ENCODE measurements at regions not wholly inside any gene's neighbourhood (a gene's known extent, or its start where the extent isn't known, plus 50 kb on each side); places are given as distances from the start of the nearest gene placed in this dataset.

DNA sequence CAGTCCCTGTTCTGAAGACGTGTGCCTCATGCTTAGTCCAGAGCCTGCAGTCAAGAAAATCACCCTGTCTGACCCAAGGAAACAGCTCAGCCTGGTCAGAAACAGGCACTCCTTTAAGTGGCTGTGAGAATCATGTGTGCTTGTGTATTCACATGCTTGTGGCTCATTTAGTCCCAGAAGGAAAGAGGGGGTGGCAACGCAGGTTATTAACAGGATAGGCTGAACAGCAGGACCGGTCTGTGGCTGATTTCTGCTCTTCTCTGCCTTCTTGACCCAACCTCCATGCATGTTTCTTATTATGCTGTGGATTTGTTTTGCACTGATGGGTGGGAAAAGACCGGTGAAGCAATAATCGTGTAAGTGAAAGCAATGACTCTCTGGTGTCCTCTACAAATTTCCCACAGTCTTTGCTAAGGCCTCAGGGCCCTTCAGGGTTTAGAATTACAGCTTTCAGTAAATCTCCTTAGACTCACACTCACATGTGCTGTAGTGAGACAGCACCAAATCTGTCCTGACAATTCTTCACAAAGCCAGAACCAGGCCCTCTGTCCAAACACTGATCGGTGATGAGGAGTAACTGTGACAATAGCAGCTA is 288.1 kb downstream of the ETS1 start:
- no peak for DNase-seq

DNA sequence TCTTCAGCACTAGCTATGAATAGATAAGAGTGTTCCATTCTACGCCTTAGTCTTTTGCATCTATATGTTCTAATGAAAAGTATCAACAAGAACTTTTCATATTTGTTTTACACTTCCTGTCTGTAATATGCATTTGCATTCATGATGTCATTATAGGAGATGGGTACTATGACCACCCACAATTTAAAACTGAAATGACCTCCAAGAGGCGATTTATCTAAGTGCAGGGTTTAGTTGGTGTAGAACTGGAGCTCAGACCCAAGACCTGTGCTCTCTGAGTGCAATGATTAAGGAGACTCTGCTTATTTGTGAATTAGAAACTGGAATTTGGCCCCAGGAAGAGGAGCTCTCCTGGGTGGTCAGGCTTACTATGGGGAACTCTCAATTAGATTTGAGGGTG is 289.1 kb downstream of the ETS1 start:
- no peak for DNase-seq

DNA sequence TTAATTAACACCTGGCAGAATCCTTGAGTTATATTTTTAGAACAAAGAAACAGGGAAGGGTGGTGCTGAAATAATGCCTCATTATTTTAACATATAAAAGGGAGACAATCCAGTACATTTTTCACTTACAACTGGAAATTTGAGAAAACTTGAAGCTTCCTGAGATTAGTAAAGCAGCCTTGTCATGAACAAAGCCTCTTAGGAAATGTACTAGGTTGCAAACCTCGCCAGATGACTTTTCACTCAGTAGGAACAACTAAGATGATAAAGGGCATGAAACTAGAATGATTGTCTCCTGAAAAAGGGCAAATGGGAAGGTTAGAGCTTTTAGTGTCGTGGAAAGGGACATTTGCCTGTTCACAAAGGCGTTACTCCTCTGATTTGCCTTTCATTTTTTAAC is 289.6 kb downstream of the ETS1 start:
- no peak for DNase-seq

DNA sequence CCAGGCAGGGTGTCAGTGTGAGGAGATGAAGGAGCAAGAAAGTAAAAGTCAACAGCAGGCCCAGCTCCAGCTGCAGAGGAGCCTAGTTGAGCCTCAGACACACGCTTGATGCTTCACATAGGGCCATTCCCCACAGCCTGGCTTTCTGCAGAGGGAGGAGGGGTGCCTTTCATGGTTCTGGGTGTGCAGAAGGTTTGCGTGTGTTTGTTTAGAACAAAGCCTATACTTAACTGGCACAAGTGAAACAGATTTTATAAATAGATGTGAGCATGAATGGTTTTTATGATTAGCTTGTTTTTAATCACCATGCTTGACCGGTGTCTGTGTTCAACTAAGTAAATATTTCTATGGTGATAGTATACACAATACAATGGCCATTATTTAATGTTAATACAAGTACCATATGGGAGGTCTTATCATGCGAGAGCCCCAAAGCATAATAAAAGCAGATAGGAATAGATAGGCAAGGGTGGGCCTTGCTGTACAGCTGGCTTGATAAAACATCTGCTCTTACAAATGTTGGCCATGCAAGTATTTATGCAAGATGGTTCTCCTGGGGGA is 290.2 kb downstream of the ETS1 start:
- no peak for DNase-seq

DNA sequence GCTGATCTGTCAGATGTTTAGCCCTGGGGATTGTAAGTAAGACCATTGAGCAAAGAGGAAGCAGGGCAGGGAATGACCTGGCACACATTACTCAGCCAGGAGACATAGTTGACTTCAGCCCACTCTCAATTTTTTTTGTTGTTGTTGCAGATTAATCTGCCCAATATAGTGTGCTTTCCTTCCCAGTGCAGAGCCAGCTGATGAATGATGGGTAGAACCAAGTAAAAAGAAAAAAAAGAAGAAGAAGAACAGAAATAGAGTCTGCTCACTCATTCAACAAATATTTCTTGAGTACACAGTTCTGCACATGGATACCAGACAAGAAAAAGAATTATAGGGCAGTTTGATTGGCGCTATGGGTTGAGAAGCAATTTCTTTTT is 292.7 kb downstream of the ETS1 start:
- no peak for DNase-seq

DNA sequence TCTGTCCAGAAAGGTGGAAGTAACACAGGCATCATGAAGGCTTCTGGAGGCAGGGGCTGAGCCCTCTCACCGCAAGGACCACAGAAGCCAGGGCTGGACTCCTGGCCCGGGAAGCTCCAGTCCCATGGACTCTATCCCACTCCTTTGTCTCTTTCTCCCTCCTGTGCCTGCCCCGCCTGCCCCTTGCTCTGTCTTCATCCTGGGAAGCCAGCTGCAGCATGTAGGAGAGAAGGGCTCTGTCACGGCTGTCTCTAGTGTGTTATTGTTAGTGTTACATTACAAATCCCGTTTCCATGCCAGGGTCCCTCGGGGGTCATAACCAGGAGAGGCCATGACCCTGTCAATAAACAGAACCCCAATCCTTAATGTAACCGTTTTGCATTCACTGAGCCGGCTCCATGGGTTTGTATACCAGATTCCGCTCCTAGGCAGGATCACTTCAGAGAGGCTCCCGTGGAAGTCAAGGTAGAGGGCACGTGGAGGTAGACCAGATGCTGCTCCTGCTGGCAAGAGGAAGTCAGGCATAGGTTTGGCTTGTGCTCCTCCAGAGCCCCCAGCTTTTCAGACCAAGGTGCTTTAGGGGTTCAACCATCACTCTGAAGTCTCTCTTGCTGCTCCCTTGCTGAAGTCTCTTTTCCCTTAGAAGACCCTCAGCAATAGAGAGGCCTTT is 293.2 kb downstream of the ETS1 start:
- DNase-seq = no peak

DNA sequence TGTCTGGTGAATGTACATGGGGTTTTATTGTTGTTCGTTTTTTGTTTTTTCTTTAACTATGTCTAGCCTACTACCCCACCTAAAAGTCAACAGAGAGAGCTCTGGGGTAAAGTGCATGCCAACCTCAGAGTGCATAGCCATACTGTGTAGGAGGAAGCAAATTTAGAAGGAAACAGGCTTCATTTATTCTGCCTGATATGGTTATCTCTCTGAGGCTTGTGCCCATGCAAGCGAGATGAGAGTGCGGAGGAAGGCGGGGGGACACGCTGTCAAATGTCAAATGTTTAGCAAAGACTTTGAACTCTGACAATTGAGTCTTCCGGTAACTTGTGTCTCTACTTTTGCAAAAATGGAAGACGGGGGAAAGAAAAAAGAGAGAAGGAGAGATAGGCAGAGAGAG is 295.5 kb downstream of the ETS1 start:
- no peak for DNase-seq

DNA sequence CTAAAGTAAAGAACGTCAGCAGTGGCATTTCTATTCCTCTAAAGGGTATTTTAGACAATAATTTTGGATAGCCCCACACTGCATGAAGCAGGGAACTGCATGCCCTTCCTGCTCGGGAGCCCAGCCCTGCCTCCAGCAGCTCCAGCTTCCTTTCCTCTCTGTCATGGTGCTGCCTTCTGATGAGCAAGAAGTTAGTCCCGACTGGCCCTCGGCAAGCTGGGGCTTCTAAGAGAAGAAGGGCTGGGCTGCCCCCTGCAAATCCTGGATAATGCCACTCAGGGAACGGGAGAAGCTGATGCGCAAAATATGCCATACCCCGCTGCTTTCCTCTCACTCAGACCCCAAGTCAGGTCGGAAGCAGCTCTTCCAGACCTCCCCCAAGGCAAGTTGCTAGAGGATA is 296.4 kb downstream of the ETS1 start:
- DNase-seq = no peak

DNA sequence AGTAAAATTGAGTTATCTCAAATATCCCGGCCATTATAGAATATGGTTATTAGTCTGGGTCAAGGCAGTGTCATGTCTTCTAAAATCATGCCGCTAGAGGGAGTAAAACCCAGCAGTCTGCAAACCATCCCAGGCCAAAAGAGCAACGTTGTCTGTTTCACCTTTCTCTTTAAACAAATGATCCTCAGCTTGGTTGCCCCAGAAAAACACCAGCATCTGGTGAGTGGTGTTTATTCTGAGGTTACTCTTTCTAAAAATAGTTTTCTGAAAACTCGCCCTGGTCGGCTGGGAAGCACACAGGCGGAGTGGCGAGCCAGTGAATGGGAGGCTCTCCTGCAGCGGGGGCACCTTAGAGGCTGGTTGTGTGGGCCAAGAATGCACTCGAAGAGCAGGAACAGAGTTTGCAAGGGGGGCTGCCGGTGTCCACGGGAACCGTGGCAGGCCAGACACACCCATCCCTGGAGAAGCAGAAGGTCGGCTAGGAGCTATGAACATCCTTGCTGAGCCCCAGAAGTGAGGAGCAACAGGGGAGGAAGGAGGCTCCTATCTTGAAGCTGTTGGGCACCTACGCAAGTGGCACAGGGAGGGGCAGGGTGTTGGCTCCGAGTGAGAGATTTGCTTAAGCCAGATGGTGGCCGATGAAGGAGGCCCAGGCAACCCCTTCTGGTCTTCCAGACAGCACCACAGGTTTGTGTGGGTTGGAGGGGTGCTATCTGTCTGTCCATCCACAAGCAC is 297.1 kb downstream of the ETS1 start:
- DNase-seq = peak; percentile 72

DNA sequence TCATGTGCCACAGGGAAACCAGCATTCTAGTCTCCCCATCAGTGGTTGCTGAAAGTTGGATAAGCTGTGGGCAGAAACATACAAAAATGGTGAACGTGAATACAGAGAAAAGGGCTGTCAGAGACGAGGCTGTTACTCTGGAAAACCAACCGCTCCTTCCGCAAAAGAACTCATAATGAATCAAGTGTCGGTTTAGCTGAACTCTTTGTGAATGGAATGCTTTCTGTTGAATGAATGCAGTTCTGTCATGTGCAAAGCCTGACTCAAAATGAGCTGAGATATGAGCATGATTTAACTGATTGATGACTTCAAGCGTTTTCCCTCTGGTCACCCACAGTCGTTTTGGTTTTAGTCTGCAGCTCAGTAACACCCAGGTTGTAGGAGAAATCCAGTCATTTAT is 298.3 kb downstream of the ETS1 start:
- no peak for DNase-seq

DNA sequence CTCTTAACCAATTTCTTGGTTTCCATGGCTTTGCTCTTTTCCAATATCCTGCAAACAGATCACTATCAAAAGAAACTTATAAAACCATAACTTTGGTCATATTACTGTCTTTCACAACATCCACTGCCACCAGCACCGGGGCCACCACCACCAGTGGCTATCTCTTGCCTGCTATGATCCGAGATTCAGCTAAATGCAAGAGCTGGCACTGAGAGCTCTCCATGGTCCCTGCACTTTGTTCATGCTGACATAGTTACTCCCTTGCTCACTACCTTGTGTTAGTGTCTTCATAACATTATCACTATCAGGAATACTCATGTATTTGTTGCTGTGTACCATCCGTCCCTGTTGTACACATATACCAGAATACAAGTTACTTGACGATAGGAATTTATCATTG is 299.0 kb downstream of the ETS1 start:
- no peak for DNase-seq

DNA sequence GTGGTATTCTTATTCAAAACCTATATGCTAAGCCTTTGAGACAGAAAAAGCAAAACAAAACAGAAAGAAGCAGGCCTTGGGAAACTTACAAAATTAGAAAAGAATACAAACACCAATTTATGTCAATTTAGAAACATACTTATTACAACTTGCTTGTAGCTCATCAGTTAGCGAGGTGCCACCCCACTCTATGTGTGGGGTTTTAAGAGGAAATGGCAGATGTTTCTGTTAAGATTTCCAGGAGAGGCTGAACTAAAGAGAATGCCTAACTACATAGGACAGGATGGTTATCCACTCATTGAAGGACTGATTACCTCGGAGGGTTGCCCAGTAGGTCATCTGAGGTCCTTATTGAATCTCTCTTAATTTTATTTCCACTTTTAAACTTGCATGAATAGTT is 302.0 kb downstream of the ETS1 start:
- no peak for DNase-seq

DNA sequence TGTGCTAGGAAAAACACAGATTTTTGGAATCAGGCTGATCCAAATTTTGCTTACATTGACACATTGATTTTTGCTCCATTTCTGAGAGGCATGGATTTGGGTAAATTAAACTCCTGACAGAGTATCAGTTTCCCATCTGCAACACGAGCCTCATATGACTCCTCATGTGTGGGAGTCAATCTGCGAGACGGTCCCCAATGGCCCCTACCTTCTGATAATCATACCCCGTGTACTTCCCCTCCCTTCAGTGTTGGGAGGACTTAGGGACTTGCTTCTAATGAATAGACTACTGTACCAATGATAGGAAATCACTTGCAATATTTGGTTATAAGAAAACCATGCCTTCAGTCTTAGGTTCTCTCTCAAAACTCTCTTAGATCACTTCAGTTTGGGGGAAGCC is 302.7 kb downstream of the ETS1 start:
- no peak for DNase-seq

DNA sequence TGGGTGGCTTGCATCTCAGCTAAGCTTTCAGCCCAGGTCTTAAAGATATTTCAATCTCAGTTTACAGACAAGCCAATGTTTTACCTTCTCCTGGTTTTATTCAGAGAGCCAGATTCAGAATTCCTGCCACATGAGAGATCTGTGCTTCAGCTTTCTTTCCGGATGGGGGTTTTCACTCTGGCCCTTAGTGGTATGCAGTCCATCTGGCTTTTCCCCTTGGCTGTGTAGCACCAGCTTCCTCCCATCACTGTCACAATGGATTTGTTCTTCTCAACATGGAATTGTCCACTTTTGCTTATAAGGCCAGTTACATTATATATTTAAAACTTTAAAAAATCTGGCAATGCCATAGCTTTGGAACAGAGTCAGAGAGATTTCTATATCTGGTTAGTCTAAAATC is 303.9 kb downstream of the ETS1 start:
- DNase-seq = no peak

DNA sequence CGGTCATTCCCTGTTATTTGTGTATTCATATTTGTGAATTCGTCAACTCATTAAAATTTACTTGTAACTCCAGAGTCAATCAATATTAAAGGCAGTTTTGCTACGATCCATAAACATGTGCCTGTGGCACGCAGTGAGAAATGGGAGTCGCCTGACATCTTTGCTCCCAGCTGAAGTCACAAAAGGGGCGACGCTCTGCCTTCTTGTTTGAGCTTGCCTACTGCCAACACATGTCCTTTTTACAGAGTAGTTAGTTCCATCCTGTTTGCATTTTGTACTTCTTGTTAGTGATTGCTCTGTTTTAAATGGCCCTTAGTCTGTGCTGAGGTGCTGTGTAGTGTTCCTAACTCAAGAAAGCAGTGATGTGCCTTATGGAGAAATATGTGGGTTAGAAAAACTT is 305.3 kb downstream of the ETS1 start:
- no peak for DNase-seq

DNA sequence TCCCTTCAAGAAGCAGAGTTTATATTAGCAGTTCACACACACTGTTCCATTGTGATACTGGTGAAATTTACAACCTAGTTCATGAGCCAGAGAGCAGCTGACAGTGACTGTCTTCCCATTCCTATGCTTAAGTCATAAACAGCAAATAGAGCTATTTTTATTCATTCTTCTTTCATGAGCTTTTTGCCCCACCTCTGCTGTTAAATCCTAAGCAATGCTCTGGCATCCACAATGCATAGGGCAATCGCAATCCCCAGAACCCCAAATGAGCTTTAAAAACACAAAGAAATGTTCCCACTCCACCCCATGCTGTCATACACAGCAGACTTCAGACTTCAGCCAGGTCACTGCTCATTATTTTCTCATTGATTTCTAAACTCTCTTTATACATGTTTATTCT is 307.5 kb downstream of the ETS1 start:
- no peak for DNase-seq

DNA sequence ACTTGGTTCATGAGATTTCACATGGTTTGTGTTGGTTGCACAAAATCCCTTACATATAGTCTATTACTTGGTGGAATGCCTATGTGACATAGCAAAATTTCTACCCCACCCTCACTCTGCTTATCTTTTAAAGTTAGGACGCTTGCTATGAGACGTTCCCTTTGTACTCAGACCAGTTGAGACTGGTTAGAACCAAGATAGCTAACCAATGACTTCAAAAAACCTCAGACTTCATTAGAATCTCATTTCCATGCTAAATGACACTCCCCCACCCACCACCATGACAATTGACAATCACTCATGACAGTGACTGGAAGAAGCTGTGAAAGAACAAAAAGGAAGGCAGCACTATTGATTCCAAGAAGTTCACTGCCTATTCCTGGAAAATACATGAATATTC is 313.6 kb downstream of the ETS1 start:
- DNase-seq = peak; percentile 26

DNA sequence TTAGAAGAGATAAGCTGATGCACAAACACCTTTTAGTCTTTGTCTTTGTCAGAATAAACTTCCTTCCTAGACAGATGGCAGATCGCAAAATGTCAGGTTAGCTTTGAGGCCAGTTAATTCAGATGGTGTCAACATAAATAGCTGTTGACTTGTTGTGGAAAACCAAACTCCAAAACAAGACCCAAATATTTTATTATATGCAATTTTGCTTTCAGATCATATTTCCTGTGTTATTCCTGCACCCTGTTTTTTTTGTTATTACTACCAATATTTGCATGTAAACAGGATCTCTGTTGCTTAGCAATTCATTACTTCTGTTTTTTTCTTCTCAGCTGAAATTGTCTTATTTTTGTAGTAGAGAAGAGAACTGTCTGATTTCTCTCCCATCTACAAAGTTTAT is 316.0 kb downstream of the ETS1 start:
- DNase-seq = no peak

DNA sequence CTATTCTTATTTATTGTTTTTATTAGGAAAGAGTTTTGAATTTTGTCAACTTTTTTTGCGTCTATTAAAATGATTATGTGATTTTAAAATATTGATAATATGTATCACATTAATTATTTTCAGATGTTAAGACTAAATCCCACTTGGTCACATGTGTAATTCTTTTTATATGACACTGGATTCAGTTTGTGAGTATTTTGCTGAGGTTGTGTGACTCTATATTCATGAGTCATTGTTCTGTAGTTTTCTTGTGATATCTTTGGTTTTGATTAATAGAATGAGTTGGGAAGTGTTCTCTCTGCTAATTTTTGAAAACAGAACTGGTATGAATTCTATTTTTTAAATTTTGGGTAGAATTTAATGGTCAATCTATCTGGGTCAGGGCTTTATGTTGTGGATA is 317.9 kb downstream of the ETS1 start:
- no peak for DNase-seq

DNA sequence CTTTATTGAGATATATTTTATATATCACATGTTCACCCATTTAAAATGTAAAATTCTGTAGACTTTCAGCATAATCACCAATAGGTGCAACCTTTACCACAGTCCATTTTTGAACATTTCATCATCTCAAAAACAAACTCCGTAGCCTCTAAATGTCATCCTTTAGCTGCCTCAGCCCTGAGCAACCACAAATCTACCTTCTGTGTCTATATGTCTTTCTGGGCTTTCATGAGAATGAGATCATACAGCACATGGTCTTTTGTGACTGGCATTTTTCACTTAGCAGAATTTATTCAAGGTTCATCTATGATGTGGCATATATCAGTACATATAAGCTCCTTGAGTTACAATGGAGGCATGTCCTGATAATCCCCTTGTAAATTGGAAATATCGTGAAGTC is 320.5 kb downstream of the ETS1 start:
- DNase-seq = no peak

DNA sequence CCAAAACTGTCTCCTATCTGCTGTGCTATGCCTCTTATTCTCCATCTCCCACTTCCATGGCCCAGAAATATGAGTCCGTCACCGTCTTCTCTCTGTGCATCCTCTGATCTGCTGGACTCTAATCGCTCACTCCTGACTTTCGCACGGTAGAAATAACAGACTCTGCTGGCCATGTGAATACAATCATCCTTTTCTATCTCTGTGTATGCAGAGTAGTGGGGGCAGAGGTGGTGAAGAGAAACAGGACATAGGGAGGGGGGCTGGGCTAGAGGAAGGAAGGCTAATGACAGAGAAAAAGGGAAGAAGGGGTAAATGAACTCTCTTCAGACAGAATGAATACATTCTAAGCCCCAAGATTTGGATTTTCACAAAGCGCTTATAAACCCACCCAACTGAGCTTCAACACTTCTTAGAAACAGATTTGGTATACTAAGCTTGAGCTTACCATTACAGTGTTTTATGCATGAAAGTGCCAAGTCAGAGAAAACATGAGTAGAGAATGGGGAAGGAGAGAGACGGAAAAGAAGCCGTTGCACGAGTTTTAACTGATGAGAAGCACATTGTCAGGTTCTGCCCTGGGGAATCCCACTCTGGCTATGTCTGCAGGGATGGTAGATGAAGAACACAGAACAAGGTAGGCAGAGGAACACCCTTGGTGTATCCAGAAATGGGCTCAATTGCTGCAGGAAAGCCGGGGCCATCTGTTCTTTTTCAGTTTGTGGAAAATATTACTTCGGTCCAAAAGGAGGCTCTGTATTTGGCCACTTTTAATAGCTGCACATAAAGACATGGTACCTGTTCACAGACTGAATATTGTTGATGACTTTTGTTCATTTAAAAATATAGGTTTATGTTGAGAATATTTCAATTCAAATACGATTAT is 324.7 kb downstream of the ETS1 start:
- DNase-seq = no peak

DNA sequence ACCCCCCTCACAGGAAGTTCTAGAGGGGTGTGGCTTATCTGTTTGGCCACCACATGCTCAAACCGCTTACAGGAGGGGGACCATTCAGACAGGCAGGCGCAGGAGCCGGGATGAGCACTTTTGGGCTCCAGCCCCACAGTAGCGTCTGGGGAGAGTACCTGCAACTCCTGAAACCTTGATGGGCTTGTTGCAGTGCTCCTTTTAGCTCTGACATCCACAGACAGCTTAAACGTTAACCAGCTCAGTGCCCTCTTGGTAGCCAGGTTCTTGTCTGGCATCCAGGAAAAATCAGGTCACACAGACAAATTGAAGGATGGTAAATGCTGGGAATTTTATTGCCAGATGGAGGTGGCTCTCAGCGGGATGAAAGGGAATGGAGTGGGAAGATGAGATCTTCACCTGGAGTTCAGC is 326.3 kb downstream of the ETS1 start:
- no peak for DNase-seq

DNA sequence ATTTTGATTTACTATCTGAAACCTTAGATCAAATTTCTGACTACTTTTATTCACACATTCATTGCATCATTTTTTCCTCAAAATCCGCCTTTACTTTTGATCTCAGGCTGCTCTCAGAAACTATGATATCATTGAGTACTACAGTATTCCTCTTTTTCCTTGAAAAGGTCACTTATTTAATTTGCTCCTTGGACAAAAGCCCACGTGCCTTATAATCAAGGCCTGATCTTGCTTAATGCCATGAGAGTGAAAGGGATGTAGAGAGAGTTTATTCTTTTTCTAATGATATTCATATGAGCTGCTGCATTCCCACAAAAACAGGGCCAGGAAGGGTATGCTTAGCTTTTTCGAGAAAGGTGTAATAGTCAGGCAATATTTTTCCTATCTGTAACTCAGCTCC is 327.0 kb downstream of the ETS1 start:
- no peak for DNase-seq

Measured in OCI-M1 (cell line).